ENCODE measurements at regions not wholly inside any gene's neighbourhood (a gene's known extent, or its start where the extent isn't known, plus 50 kb on each side); places are given as distances from the start of the nearest gene placed in this dataset.
"Not testable (repeated sequence)": the region's sequence is repeated elsewhere in the genome, so short reads cannot be mapped to it uniquely, and the experiment has no call there.

- Histone ChIP-seq H3K27me3 (ENCODE audit: control insufficient read depth in 1 of 2, insufficient read depth in 2 of 2, low read length in 2 of 2) (no peaks in the 10 kb centered on the region), H3K79me2 (ENCODE audit: insufficient read depth, low read length) (no peaks in the 10 kb centered on the region), H3K9ac (ENCODE audit: insufficient read depth, low read depth, low read length) (no peak overlapping the region), H3K4me1 (ENCODE audit: insufficient read depth, low read length) (no peaks in the 10 kb centered on the region), H3K27ac (ENCODE audit: extremely low read length, insufficient read depth, low read length) (no peak overlapping the region), H3K36me3 (replicated peaks in 1 of 2; ENCODE audit: control insufficient read depth in 1 of 2, insufficient read depth in 2 of 2, low read length in 2 of 2) (no peaks in the 10 kb centered on the region), H2AFZ (ENCODE audit: low read length) (no peak overlapping the region), H3K4me2 (ENCODE audit: low read depth, low read length) (no peak overlapping the region), H3K9me3 (ENCODE audit: low read length) (no peaks in the 10 kb centered on the region), H3K4me3 (replicated peaks in 1 of 3; ENCODE audit: insufficient read depth in 1 of 3, low read depth in 2 of 3, low read length in 3 of 3) (no peak overlapping the region), H4K20me1 (ENCODE audit: insufficient read depth, low read length) (no peaks in the 10 kb centered on the region)
- POLR2A ChIA-PET: no interaction called here
- BruUV-seq (replicated peaks): no TSS peak
- intact Hi-C loops (cut with micrococcal nuclease; ENCODE audit: unreplicated experiment) (no loop called here), in situ Hi-C loops (cut with HindIII; ENCODE audit: extremely low pct_ligation_motif_present, low pct_unique_long_range_greater_than_20kb) (no loop called here)
- 3% methylated on average over 2 of the region's 2 CpGs for WGBS (ENCODE audit: low lambda C conversion rate)
- CTCF ChIA-PET (ENCODE audit: low intra/inter-chr PET ratio, low total read pairs): no interaction called here
- no peak for DNase-seq (ENCODE audit: low spot score)
- FAIRE-seq: no peak
- no peak for ATAC-seq
- TF ChIP-seq PREB (CRISPR knock-in tag; IDR thresholded peaks at IDR 0.05) (no peak), ZNF383 (CRISPR knock-in tag; IDR thresholded peaks at IDR 0.05; ENCODE audit: borderline replicate concordance) (no peak), ZNF17 (CRISPR knock-in tag; IDR thresholded peaks at IDR 0.05) (no peak)
These were observed 391.8 kb downstream of the PRELID2 start for GRCh38 chr5:145443366-145443765.

GRCh38 chr5:145442661-145443060 is 392.5 kb downstream of the PRELID2 start:
- H3K4me1 ChIP-seq (ENCODE audit: insufficient read depth, low read length); FAIRE-seq; DNase-seq (ENCODE audit: low spot score); H3K27ac ChIP-seq (ENCODE audit: extremely low read length, insufficient read depth, low read length); in situ Hi-C loops (cut with HindIII; ENCODE audit: extremely low pct_ligation_motif_present, low pct_unique_long_range_greater_than_20kb); H3K9me3 ChIP-seq (ENCODE audit: low read length); intact Hi-C loops (cut with micrococcal nuclease; ENCODE audit: unreplicated experiment); H4K20me1 ChIP-seq (ENCODE audit: insufficient read depth, low read length); H3K9ac ChIP-seq (ENCODE audit: insufficient read depth, low read depth, low read length); ATAC-seq; BruUV-seq (replicated peaks); H3K4me3 ChIP-seq (replicated peaks in 1 of 3; ENCODE audit: insufficient read depth in 1 of 3, low read depth in 2 of 3, low read length in 3 of 3); CTCF ChIA-PET (ENCODE audit: low intra/inter-chr PET ratio, low total read pairs); H3K4me2 ChIP-seq (ENCODE audit: low read depth, low read length); H2AFZ ChIP-seq (ENCODE audit: low read length); POLR2A ChIA-PET; H3K36me3 ChIP-seq (replicated peaks in 1 of 2; ENCODE audit: control insufficient read depth in 1 of 2, insufficient read depth in 2 of 2, low read length in 2 of 2); H3K27me3 ChIP-seq (ENCODE audit: control insufficient read depth in 1 of 2, insufficient read depth in 2 of 2, low read length in 2 of 2); H3K79me2 ChIP-seq (ENCODE audit: insufficient read depth, low read length): not testable (repeated sequence)
- 9% methylated on average over 5 of the region's 6 CpGs for WGBS (ENCODE audit: low lambda C conversion rate)

All from HepG2 (cell line).